ENCODE measurements at regions not wholly inside any gene's neighbourhood (a gene's known extent, or its start where the extent isn't known, plus 50 kb on each side); places are given as distances from the start of the nearest gene placed in this dataset.
A peak's percentile ranks its signal among the peaks of the same experiment; 100 is the strongest.

GRCh38 chr3:178120367-178120766 lies 415.9 kb upstream of the KCNMB2 start:
- WGBS, 4 donors: 85 to 94% (median 93%) methylated on average over 2 of the region's 2 CpGs
- TF ChIP-seq POLR2A (IDR thresholded peaks at IDR 0.05) (no peak), CTCF (IDR thresholded peaks at IDR 0.05) (no peak)
- H3K27ac ChIP-seq: peak overlapping the region in 1 of 12 donors; percentile 23
- DNase-seq: no peak
- intact Hi-C loops (cut with DNase I): no loop called here
- H3K9me3 ChIP-seq: peaks cover 0 to 13% (median 0%) of the 10 kb centered on the region in 12 donors
- H3K27me3 ChIP-seq: no peaks in the 10 kb centered on the region
- H3K4me3 ChIP-seq: no peak overlapping the region
- ATAC-seq: no peak
- H3K36me3 ChIP-seq: no peaks in the 10 kb centered on the region
- no peaks in the 10 kb centered on the region for H3K4me1 ChIP-seq

GRCh38 chr3:178126686-178127085 lies 409.6 kb upstream of the KCNMB2 start:
- ATAC-seq: no peak
- DNase-seq: no peak
- Histone ChIP-seq H3K27ac (no peak overlapping the region), H3K27me3 (no peaks in the 10 kb centered on the region), H3K4me1 (peaks cover 0 to 6% (median 0%) of the 10 kb centered on the region in 12 donors), H3K4me3 (no peak overlapping the region), H3K36me3 (no peaks in the 10 kb centered on the region), H3K9me3 (peaks cover 0 to 3% (median 0%) of the 10 kb centered on the region in 12 donors)
- 81 to 88% (median 84%) methylated on average over 1 of the region's 1 CpG for WGBS, 4 donors
- TF ChIP-seq POLR2A (IDR thresholded peaks at IDR 0.05) (no peak), CTCF (IDR thresholded peaks at IDR 0.05) (no peak)
- intact Hi-C loops (cut with DNase I): no loop called here

GRCh38 chr3:178127221-178127620 lies 409.0 kb upstream of the KCNMB2 start:
- 96 to 98% (median 96%) methylated on average over 11 of the region's 11 CpGs for WGBS, 4 donors
- H3K27ac ChIP-seq: no peak overlapping the region
- H3K4me3 ChIP-seq: no peak overlapping the region
- H3K27me3 ChIP-seq: no peaks in the 10 kb centered on the region
- TF ChIP-seq CTCF (IDR thresholded peaks at IDR 0.05): no peak
- no peak for TF ChIP-seq POLR2A (IDR thresholded peaks at IDR 0.05)
- H3K9me3 ChIP-seq: no peaks in the 10 kb centered on the region
- DNase-seq (no peak), ATAC-seq (no peak)
- H3K36me3 ChIP-seq: no peaks in the 10 kb centered on the region
- intact Hi-C loops (cut with DNase I): no loop called here
- H3K4me1 ChIP-seq: peaks cover 0 to 6% (median 0%) of the 10 kb centered on the region in 12 donors

GRCh38 chr3:178129109-178129508 lies 407.1 kb upstream of the KCNMB2 start:
- peaks cover 0 to 6% (median 0%) of the 10 kb centered on the region in 12 donors for H3K4me1 ChIP-seq
- H3K36me3 ChIP-seq: no peaks in the 10 kb centered on the region
- H3K27ac ChIP-seq: no peak overlapping the region
- no peaks in the 10 kb centered on the region for H3K27me3 ChIP-seq
- 95 to 100% (median 97%) methylated on average over 1 of the region's 1 CpG for WGBS, 4 donors
- ATAC-seq: no peak
- intact Hi-C loops (cut with DNase I): no loop called here
- TF ChIP-seq POLR2A (IDR thresholded peaks at IDR 0.05) (no peak), CTCF (IDR thresholded peaks at IDR 0.05) (no peak)
- H3K4me3 ChIP-seq: no peak overlapping the region
- no peaks in the 10 kb centered on the region for H3K9me3 ChIP-seq
- no peak for DNase-seq

All from heart left ventricle (tissue), 16 donors.